Neural cell (in vitro differentiated cells): ENCODE measurements at regions not wholly inside any gene's neighbourhood (a gene's known extent, or its start where the extent isn't known, plus 50 kb on each side); places are given as distances from the start of the nearest gene placed in this dataset.

Experiments
- CTCF ChIP-seq: fragments of 450-650 bp; IDR thresholded peaks from 2 replicates; pipeline ENCODE4 v1.5.1; 2014; ENCODE audit warnings: antibody characterized with exemption, mild to moderate bottlenecking, moderate library complexity; ENCODE audit not compliant: poor library complexity, severe bottlenecking
- EP300 ChIP-seq: fragments of 450-650 bp; conservative IDR thresholded peaks from 2 replicates; pipeline ENCODE4 v1.6.1; 2014; ENCODE audit warnings: antibody characterized with exemption, mild to moderate bottlenecking, moderate library complexity; ENCODE audit not compliant: poor library complexity, severe bottlenecking
- EZH2 ChIP-seq: fragments of 200-600, 300-800 bp; shearing (Covaris generic), sonication (generic); IDR thresholded peaks from 2 replicates; pipeline ENCODE4 v1.6.1; 2014; ENCODE audit warnings: antibody characterized with exemption, low read length, borderline replicate concordance, mild to moderate bottlenecking; ENCODE audit not compliant: insufficient read depth, poor library complexity, severe bottlenecking
- MXI1 ChIP-seq: fragments of 450-650 bp; conservative IDR thresholded peaks from 2 replicates; pipeline ENCODE4 v1.6.1; 2014; ENCODE audit warnings: antibody characterized with exemption, mild to moderate bottlenecking; ENCODE audit not compliant: poor library complexity, severe bottlenecking
- POLR2AphosphoS5 ChIP-seq: IDR thresholded peaks from 2 replicates; pipeline ENCODE4 v1.6.1; 2012
- RAD21 ChIP-seq: fragments of 450-650 bp; conservative IDR thresholded peaks from 2 replicates; pipeline ENCODE4 v1.6.1; 2014; ENCODE audit warnings: antibody characterized with exemption, mild to moderate bottlenecking, moderate library complexity
- TAF1 ChIP-seq: IDR thresholded peaks from 2 replicates; pipeline ENCODE4 v1.6.1; 2012; ENCODE audit warnings: low read depth
- TF ChIP-seq, protein P1 (sequence below): IDR thresholded peaks from 2 replicates; pipeline ENCODE4 v1.6.1; 2012; ENCODE audit warnings: borderline replicate concordance

GRCh38 chr7:149686011-149686410 lies 87.4 kb downstream of the ZNF467 start:
- TF ChIP-seq CTCF = no peak
- no peak for TF ChIP-seq RAD21
- no peak for TF ChIP-seq EZH2
- no peak for TF ChIP-seq EP300
- no peak for TF ChIP-seq MXI1
- no peak for TF ChIP-seq POLR2AphosphoS5
- TF ChIP-seq TAF1 = no peak
- TF ChIP-seq, protein P1, sequence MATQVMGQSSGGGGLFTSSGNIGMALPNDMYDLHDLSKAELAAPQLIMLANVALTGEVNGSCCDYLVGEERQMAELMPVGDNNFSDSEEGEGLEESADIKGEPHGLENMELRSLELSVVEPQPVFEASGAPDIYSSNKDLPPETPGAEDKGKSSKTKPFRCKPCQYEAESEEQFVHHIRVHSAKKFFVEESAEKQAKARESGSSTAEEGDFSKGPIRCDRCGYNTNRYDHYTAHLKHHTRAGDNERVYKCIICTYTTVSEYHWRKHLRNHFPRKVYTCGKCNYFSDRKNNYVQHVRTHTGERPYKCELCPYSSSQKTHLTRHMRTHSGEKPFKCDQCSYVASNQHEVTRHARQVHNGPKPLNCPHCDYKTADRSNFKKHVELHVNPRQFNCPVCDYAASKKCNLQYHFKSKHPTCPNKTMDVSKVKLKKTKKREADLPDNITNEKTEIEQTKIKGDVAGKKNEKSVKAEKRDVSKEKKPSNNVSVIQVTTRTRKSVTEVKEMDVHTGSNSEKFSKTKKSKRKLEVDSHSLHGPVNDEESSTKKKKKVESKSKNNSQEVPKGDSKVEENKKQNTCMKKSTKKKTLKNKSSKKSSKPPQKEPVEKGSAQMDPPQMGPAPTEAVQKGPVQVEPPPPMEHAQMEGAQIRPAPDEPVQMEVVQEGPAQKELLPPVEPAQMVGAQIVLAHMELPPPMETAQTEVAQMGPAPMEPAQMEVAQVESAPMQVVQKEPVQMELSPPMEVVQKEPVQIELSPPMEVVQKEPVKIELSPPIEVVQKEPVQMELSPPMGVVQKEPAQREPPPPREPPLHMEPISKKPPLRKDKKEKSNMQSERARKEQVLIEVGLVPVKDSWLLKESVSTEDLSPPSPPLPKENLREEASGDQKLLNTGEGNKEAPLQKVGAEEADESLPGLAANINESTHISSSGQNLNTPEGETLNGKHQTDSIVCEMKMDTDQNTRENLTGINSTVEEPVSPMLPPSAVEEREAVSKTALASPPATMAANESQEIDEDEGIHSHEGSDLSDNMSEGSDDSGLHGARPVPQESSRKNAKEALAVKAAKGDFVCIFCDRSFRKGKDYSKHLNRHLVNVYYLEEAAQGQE = no peak
